ENCODE measurements at regions not wholly inside any gene's neighbourhood (a gene's known extent, or its start where the extent isn't known, plus 50 kb on each side); places are given as distances from the start of the nearest gene placed in this dataset.

DNA sequence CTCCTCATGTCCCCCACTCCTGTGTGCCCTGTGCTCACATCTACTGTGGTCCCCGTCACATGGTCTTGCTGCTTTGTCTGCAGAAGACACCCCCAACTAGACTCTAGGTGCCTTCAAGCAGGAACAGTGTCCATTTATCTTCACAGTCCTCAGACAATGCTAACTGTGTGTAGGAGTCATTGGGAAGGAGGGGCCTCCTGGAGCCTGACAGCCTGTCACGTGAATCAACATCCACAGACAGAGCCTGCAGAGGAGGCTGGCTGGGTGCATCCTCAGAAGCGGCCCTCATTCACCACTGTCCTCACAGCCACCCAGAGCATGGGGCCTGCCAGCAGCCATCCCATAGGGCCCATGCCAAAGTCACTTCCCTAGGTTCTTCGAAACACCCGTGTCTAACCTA is 98.7 kb downstream of the MED10 start:
- Histone ChIP-seq H3K36me3 (replicated peaks; ENCODE audit: insufficient read depth, low read length) (no peaks in the 10 kb centered on the region), H3K4me2 (ENCODE audit: low read depth, low read length) (no peak overlapping the region), H3K9me3 (replicated peaks; ENCODE audit: insufficient read depth, low read length) (no peaks in the 10 kb centered on the region), H3K27me3 (replicated peaks; ENCODE audit: insufficient read depth, low read length) (no peaks in the 10 kb centered on the region), H3K9me2 (replicated peaks; ENCODE audit: insufficient read depth, low read length) (no peaks in the 10 kb centered on the region), H3F3A (ENCODE audit: insufficient read depth, low read length) (no peaks in the 10 kb centered on the region), H3K79me2 (ENCODE audit: low read length) (no peaks in the 10 kb centered on the region), H2AFZ (ENCODE audit: low read length) (no peak overlapping the region), H3K4me3 (ENCODE audit: low read length) (no peak overlapping the region), H3K27ac (ENCODE audit: low read length) (no peak overlapping the region), H3K9ac (ENCODE audit: low read length) (no peak overlapping the region), H4K20me1 (ENCODE audit: insufficient read depth, low read length) (no peaks in the 10 kb centered on the region), H3K4me1 (ENCODE audit: low read length) (peaks cover 6% of the 10 kb centered on the region; the same call in 1 of the 2 replicates)
- TF ChIP-seq, protein P1, sequence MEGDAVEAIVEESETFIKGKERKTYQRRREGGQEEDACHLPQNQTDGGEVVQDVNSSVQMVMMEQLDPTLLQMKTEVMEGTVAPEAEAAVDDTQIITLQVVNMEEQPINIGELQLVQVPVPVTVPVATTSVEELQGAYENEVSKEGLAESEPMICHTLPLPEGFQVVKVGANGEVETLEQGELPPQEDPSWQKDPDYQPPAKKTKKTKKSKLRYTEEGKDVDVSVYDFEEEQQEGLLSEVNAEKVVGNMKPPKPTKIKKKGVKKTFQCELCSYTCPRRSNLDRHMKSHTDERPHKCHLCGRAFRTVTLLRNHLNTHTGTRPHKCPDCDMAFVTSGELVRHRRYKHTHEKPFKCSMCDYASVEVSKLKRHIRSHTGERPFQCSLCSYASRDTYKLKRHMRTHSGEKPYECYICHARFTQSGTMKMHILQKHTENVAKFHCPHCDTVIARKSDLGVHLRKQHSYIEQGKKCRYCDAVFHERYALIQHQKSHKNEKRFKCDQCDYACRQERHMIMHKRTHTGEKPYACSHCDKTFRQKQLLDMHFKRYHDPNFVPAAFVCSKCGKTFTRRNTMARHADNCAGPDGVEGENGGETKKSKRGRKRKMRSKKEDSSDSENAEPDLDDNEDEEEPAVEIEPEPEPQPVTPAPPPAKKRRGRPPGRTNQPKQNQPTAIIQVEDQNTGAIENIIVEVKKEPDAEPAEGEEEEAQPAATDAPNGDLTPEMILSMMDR (IDR thresholded peaks at IDR 0.05; ENCODE audit: low read length), result no peak
- TF ChIP-seq EZH2 (optimal IDR thresholded peaks at IDR 0.05; ENCODE audit: low read depth, low read length), result no peak
- no peak for TF ChIP-seq EZH2phosphoT487 (IDR thresholded peaks at IDR 0.05; ENCODE audit: low read length)
- DNase-seq, result no peak

DNA sequence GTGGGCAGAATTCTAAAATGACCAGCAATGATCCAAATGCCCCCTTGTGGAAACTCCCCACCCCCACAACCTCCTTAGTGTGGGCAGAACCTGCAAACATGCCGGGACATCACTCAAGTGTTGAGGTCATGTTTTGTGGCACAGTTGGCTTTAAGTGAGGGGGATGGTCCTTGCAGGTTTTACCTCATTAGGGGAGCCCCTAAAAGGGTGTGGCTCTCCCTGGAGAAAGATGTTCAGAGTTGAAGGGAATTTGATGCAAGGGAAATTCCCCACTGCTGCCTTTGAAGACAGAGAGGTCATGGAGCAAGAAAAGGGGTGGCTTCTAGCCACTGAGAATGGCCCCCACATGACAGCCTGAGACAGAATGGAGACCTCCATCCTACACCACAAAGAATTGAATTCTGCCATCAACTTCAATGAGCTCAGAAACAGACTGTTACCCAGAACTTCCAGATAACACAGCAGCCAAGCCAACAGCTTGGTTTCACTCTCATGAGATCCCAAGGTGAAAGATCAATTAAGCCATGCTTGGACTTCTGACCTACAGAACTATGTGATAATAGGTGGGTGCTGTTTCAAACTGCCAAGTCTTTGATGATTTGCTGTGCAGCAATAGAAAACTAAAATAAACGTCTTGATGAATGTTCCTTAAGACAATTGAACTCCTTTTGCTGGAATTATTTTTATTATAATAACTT is 103.4 kb downstream of the MED10 start:
- Histone ChIP-seq H4K20me1 (ENCODE audit: insufficient read depth, low read length) (no peaks in the 10 kb centered on the region), H3K27ac (ENCODE audit: low read length) (no peak overlapping the region), H3K4me2 (ENCODE audit: low read depth, low read length) (no peak overlapping the region), H3K9ac (ENCODE audit: low read length) (no peak overlapping the region), H3K4me3 (ENCODE audit: low read length) (no peak overlapping the region), H3K9me2 (replicated peaks; ENCODE audit: insufficient read depth, low read length) (no peaks in the 10 kb centered on the region), H3K4me1 (ENCODE audit: low read length) (no peaks in the 10 kb centered on the region), H2AFZ (ENCODE audit: low read length) (no peak overlapping the region), H3K79me2 (ENCODE audit: low read length) (no peaks in the 10 kb centered on the region), H3K9me3 (replicated peaks; ENCODE audit: insufficient read depth, low read length) (no peaks in the 10 kb centered on the region), H3F3A (ENCODE audit: insufficient read depth, low read length) (no peaks in the 10 kb centered on the region), H3K27me3 (replicated peaks; ENCODE audit: insufficient read depth, low read length) (no peaks in the 10 kb centered on the region), H3K36me3 (replicated peaks; ENCODE audit: insufficient read depth, low read length) (no peaks in the 10 kb centered on the region)
- no peak for DNase-seq
- TF ChIP-seq, protein P1 (IDR thresholded peaks at IDR 0.05; ENCODE audit: low read length), result no peak
- no peak for TF ChIP-seq EZH2 (optimal IDR thresholded peaks at IDR 0.05; ENCODE audit: low read depth, low read length)
- TF ChIP-seq EZH2phosphoT487 (IDR thresholded peaks at IDR 0.05; ENCODE audit: low read length), result no peak

DNA sequence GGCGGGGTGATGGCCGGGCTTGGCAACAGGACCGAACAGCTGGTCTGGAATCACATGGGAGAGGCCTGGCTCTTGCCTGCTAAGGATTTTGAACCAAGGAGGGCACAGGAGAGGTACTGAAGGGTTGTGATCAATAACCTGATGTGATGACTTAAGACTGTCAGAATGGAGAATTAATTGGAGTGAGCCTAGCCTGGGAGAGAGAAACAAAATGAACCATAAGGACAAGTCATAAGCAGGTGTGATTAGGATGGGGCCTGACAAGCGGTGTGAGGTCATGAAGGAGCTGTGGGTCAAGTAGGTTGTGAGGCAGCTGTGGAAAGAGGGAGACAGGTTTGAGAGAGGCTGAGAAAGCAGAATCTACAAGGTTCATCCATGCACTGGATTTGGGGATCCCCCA is 104.6 kb downstream of the MED10 start:
- H3K27ac ChIP-seq (ENCODE audit: low read length), result no peak overlapping the region
- H3K27me3 ChIP-seq (replicated peaks; ENCODE audit: insufficient read depth, low read length), result no peaks in the 10 kb centered on the region
- H2AFZ ChIP-seq (ENCODE audit: low read length), result no peak overlapping the region
- H3K9ac ChIP-seq (ENCODE audit: low read length), result no peak overlapping the region
- no peak for DNase-seq
- H3K4me3 ChIP-seq (ENCODE audit: low read length), result no peak overlapping the region
- H4K20me1 ChIP-seq (ENCODE audit: insufficient read depth, low read length), result no peaks in the 10 kb centered on the region
- no peaks in the 10 kb centered on the region for H3K9me3 ChIP-seq (replicated peaks; ENCODE audit: insufficient read depth, low read length)
- H3K36me3 ChIP-seq (replicated peaks; ENCODE audit: insufficient read depth, low read length), result no peaks in the 10 kb centered on the region
- no peaks in the 10 kb centered on the region for H3K79me2 ChIP-seq (ENCODE audit: low read length)
- TF ChIP-seq EZH2phosphoT487 (IDR thresholded peaks at IDR 0.05; ENCODE audit: low read length) (no peak), EZH2 (optimal IDR thresholded peaks at IDR 0.05; ENCODE audit: low read depth, low read length) (no peak)
- TF ChIP-seq, protein P1 (IDR thresholded peaks at IDR 0.05; ENCODE audit: low read length), result no peak
- no peaks in the 10 kb centered on the region for H3F3A ChIP-seq (ENCODE audit: insufficient read depth, low read length)
- no peak overlapping the region for H3K4me2 ChIP-seq (ENCODE audit: low read depth, low read length)
- no peaks in the 10 kb centered on the region for H3K4me1 ChIP-seq (ENCODE audit: low read length)
- no peaks in the 10 kb centered on the region for H3K9me2 ChIP-seq (replicated peaks; ENCODE audit: insufficient read depth, low read length)

Measured in MM.1S (cell line).